ENCODE measurements at regions not wholly inside any gene's neighbourhood (a gene's known extent, or its start where the extent isn't known, plus 50 kb on each side); places are given as distances from the start of the nearest gene placed in this dataset.

DNA sequence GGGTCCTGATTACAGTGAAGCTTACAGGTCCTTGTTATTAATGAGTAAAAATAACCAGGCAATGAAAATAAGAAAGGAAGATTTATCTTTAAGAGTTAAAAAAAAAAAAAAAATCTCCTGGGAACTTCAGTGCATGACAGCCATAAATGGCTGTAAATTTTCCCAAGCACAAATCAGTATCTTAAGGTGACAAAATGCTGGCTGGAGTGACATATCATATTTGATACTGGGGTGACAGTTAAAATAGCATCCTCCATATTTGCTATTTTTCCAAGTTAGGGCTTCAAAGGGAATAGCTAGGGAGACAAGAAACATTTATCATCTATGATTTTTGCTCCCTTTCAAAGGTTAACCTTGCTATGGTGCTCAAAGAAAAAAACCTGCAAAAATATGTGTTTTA, 226.6 kb downstream of the PRDM2 start:
- DNase-seq = no peak

DNA sequence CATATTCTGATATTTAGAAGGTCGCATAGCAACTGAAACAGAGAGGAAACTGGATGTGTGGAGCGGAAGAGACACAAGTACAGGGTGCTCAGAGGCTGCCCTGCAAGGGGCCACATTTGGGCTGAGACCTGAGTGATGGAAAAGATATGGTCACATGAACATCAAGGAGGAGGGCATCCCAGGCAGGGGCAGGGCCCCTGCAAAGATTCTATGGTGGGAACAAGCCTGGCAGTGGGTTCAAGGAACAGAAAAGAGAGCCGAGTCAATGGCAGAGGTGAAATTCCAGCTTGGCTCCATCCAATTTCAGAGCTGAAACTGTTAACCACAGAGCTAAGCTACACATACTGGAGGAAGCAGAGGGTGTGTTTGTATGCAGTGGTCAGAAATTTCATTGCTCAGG, 227.7 kb downstream of the PRDM2 start:
- DNase-seq = no peak

DNA sequence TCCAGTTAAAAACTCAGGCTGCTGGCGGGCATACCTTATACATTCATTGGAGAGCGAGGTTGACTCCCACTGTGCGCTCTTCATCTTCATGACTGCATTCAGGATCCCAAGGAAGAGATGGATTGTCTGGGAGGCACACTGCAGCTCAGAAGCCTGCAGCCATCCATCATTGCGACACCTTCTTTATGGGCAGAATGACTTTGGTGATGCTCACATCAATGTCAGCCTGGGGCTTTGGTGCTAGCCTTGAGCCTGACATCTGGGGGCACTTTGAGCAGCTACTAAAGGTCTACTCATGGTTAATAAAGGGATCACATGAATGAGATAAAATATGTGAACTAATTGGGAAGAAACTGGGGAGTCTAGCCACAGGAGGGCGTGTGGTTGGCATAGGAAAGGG, 229.3 kb downstream of the PRDM2 start:
- no peak for DNase-seq

- DNase-seq = no peak
Observed at GRCh38 chr1:13930151-13930550, 230.2 kb downstream of the PRDM2 start.

- DNase-seq = no peak
Observed at GRCh38 chr1:13931226-13931625, 231.2 kb downstream of the PRDM2 start.

GRCh38 chr1:13935336-13935735, 235.3 kb downstream of the PRDM2 start:
- DNase-seq = no peak

GRCh38 chr1:13941315-13941714, 241.3 kb downstream of the PRDM2 start:
- no peak for DNase-seq

DNA sequence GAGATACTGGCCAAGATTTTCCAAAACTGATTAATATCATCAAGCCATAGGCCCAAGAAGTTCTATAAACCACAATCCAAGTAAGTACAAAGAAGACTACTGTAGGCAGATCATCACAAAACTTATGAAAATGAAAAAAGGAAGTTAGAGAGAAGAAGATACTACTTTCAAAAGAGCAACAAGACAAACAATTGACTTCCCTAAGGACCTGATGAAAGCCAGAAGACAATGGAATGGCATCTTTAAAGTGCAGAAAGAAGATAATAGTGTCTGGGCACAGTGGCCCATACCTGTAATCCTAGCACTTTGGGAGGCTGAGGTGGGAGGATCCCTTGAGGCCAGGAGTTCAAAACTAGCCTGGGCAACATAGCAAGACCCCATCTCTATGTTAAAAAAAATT, 243.1 kb downstream of the PRDM2 start:
- DNase-seq = no peak

DNA sequence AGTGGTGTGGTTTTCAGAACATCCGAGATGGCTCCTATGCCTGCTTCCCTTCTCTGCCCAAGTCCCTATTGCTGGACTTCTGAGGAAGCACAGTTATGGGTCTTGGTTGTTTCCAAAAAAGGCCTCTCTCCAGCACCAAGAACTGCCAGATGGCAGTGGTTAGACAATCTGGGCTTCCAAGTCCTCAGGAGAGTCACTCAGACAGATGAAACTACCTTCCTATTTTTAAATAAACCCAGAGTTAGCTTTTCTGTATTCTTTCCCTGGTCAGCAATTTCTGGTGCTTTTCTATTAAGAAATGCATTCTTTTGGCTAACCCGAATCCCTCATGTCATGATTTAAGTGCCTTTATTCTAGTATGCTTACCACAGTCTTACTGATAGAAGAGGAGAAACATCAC, 245.9 kb downstream of the PRDM2 start:
- no peak for DNase-seq

DNA sequence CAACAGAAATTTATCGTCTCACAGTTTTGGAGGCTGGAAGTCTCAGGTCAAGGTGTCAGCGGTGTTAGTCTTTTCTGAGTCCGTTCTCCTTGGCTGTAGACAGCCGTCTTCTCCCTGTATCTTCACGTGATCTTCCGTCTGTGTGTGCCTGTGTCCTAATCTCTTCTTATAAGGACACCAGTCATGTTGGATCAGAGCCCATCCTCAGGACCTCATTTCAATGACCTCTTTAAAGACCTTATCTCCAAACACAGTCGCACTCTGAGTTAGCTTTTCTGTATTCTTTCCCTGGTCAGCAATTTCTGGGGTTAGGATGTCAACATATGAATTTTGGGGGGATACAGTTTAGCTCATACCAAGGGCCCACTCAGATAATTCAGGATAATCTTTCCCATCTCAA, 247.7 kb downstream of the PRDM2 start:
- no peak for DNase-seq

GRCh38 chr1:13948396-13948795, 248.4 kb downstream of the PRDM2 start:
- DNase-seq = no peak

GRCh38 chr1:13948888-13949391, 249.0 kb downstream of the PRDM2 start:
- no peak for DNase-seq

GRCh38 chr1:13949546-13949945, 249.6 kb downstream of the PRDM2 start:
- DNase-seq = no peak

GRCh38 chr1:13950637-13951036, 250.6 kb downstream of the PRDM2 start:
- no peak for DNase-seq

GRCh38 chr1:13951793-13952751, 252.1 kb downstream of the PRDM2 start:
- DNase-seq = no peak

DNA sequence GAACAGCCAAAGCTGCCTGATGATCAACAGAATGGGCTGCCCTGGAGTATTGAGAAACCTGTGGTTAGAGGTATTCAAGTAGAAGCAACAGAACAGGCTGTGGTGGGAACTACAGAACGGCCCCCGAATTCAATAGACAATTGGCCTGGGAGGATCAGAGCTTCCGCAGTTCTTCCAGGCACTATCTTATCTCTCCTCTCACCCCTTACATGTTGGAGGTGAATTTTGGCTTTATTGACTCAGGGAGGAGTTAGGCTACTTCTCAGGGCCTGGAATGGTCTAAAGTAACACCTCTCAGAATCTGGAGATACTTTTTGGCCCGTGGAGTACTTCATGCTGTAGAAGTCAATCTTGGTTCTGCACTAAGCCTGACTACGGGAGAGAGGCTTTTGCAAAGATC, 253.0 kb downstream of the PRDM2 start:
- no peak for DNase-seq

GRCh38 chr1:13956393-13956792, 256.4 kb downstream of the PRDM2 start:
- no peak for DNase-seq

DNA sequence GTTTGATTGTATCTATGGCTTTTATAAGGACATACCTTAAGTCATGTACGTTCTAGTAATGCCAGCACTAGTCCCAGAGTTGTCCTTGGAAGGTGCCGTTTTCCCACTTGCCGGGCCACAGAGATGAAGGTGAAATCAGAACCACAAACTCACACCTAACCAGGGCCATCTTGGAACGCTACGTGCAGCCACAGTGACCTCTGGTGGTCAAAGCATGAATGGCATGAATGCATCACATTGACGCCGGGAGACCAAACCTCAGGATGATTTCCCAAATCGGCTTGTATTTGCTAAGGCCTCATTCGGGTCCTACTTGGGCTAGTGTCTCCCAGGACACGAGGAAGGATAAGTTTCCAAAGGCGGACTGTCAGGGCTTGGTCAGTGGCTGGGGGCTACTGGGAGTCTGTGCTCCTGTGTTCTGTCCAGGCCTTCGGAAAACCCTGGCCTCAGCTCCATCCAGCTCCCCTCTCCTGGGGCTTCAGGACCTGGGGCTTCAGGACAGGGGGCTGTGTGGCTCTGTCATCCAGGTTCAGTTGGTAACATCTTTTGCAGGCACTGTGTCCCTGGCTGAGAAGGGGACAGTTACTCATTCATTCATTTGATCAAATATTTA, 260.5 kb downstream of the PRDM2 start:
- DNase-seq = peak; percentile 16 to 74

DNA sequence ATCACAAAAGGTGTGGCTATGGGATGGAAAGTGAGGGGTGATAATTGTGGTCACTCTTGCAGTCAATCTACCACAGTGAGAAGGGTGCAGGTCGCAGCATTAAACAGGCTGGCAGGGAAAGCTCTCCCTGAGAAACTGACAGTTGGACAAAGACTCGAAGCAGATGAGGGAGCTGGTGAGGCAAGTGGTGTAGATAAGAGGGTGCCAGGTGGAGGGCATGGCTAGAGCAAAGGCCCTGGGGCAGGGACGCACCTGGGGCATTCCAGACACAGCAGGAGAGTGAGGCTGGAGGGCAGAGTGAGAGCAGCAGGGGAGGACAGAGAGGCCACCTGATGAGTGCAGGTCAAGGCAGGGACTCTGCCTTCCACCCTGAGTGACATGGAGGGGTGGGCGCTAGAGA, 264.8 kb downstream of the PRDM2 start:
- DNase-seq = no peak

DNA sequence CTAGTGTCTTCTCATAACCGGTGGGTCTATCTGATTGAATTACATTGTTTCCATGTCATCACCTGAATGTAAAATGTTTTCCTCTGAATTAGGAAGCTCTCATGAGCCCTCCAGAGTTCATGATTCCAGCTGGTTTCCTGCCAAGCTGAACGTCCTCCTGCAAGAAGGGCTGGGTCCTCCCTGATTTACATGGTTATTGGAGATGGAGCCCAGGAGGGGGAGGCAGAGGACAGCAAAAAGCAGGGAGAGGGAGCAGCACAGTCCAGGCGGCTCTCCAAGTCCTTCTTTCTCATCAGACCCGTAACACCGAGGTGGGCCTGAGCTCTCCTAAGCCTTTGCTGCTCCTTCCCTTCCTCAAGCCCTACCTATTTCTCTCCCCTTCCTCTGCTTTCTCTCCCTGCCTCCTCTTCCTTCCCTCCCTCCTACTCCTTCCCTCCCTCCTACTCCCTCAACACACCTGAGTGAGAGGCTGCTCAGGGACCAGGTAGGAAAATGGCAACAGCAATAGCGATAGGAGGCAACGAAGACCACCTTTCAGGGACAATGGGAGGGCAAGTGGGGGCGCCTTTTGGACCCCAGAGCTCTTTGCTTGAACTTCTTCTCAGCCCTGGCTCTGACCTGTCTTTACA, 265.9 kb downstream of the PRDM2 start:
- DNase-seq = peak in 1 of 2 experiments; percentile 42

- no peak for DNase-seq
Observed at GRCh38 chr1:13967707-13968106, 267.7 kb downstream of the PRDM2 start.

DNA sequence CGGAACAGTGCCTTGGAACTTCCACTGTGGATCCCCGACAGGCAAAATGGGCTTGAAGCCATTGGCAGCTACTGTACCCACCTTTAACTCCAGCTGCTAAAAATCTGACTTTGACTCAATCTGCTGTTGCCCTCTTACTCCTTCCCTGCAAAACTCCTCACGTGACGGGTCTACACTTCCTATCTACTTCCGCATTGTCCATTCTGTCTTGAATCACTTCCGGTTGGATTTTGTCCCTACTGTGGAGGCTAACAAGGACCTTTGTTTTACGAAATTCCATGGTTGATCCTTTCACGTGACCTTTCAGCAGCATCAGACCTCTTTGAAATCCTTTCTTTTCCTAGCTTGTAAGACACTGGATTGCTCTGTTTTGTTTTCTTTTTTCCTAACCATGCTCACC, 268.4 kb downstream of the PRDM2 start:
- DNase-seq = no peak

GRCh38 chr1:13970631-13971247, 270.8 kb downstream of the PRDM2 start:
- DNase-seq = no peak

All from NCI-H446 (cell line).